HG03064 (cell line): ENCODE measurements at regions not wholly inside any gene's neighbourhood (a gene's known extent, or its start where the extent isn't known, plus 50 kb on each side); places are given as distances from the start of the nearest gene placed in this dataset.
A peak's percentile ranks its signal among the peaks of the same experiment; 100 is the strongest.

Experiments used
- ATAC-seq: cut with Tn5 transposase; IDR thresholded peaks from one replicate; pipeline ENCODE4 v1.9.1; 2021; ENCODE audit warnings: low read depth; ENCODE audit not compliant: unreplicated experiment

DNA sequence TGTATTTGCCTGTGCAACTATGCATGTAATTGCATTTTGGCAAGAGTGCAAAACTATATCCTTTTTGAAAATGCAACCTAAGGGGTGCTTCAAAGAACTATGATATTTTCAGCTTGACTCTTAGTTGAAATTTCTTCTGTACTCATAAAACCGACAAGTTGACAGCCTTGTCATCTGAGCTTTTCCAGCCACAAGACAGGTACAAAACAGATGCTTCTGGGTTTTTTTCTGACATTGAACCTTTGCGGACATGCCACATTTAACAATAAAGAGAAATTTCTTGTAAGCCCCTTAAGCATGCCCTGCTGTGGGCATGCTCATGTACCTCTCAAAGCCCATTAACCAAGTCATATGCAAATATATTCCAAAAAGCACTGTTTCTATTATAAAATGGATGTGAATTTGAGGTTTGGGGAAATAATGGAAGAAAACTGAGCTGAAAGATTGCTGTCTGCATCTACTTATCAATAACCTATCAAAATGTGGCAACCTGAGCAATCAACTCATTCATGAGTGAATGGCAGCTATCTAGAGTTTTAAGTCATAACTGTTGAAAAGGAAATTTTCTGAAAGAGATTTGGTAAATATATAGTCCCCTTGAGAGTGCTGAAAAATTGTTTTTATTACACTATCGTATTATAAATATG lies 1117.0 kb upstream of the LRRTM3 start:
- no peak for ATAC-seq

DNA sequence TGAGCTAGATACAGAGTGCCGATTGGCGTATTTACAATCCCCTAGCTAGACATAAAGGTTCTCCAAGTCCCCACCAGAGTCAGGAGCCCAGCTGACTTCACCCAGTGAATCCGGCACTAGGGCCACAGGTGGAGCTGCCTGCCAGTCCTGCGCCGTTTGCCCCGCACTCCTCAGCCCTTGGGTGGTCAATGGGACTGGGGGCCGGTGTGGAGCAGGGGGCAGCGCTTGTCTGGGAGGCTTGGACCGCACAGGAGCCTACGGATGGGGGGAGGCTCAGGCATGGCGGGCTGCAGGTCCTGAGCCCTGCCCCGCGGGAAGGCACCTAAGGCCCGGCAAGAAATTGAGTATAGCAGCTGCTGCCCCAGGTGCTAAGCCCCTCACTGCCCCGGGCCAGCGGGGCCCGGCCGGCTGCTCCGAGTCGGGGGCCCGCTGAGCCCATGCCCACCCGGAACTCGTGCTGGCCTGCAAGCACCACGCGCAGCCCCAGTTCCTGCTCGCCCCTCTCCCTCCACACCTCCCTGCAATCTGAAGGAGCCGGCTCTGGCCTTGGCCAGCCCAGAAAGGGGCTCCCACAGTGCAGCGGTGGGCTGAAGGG lies 1113.8 kb upstream of the LRRTM3 start:
- ATAC-seq: no peak

DNA sequence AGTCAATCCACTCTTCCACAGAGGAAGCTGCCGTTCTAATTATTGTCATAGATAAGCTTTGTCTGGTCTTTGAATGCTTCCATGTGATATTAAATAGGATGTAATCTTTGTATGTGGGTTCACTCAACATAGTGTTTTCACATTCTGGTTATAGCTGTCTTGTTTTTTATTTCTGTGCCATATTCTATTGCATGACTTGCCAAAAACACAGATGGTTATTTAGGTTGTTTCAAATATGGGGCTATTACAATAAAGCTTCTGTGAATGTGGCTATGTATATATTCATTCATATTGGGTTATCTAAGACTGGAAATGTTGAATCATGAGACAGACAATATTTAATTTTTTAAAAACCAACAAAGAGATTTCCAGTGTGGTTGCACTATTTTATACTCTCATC lies 1109.3 kb upstream of the LRRTM3 start:
- no peak for ATAC-seq

DNA sequence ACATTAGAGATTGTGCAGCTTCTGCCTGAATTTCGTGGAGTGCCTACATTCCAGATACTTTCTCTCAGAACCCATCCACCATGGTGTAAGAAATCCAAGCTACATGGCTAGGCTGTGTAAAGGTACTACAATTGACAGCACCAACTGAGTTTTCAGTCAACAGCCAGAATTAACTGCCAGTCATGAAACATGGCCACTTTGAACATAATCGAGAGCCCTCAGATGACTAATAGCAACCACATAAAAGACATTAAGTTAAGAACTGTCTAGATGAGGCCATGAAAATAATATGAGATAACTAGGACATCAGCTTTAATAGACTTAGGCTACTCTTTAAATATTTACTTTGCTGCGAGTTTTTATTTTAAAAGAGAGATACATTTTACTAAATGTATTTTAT lies 1106.8 kb upstream of the LRRTM3 start:
- ATAC-seq: no peak

DNA sequence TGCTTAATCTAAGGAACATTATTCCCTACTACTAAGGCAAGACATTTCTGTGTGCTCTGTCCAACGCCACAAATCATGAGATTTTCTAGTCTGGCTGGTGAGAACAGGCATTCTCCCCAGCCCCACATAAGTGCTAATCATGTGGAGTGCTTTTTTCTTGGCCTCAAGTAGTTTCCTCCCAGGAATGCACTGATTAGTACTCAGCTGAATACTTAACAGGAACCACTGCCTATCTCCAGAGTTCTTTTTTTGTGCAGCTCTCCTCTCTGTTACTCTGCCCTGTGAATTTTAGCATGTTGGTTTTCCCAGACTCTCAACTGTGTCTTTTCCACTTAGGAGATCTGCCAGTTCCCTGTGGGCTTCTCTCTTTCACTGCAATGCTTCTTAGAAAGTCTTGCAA lies 1098.5 kb upstream of the LRRTM3 start:
- ATAC-seq: no peak

DNA sequence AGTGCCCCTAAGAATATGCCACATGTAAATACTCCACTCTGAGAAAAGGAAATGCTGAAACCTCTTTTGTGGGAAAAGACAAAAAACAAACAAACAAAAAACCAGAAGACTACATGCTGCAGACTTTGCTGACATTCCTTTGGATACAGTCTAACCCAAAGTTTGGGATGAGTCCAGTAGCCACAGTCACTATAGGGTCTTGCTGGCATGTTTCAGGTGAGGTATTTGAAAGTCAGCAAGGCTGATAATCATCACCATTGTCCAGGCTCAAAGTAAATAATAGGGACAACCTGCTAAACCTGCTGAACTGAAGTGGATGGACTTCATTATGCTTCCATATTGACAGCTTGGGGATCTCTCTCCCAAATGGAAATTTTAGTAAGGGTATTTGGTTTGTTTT lies 1087.0 kb upstream of the LRRTM3 start:
- ATAC-seq: no peak

DNA sequence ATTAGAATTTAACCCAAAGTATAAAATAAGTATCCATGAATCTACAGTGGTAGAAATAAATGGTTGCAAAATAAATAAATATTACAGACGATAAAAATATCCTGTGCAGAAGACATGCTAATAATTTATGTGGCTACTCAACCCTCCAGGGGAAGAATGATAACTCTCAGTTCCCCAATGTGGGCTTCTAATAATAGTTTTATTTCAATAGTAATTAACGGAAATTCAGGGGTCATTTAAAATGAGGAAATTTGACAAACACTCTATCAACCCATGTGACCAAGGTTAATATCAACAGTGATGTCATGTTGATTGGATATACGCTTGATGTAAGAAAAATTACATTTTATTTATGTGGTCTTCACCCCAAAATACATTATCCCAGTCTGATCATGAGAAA lies 1082.6 kb upstream of the LRRTM3 start:
- ATAC-seq: no peak

DNA sequence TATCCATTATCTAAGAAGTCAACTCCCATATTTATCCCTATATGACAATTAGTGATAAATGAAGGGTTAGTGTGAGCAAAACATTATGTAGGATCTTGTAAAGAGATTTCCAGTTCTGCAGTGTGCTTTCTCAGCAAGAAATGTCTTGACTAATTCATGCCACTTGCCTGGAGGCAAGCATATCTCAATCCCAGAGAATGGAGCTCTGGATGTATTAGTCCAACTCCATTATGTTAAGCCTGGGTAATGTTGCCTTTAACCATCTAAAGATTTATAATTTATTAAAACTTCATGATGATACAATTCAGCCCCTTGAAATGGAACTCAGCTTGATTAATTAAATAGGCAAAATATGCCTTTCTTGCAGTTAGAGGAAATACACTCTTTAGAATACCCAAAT lies 1079.9 kb upstream of the LRRTM3 start:
- no peak for ATAC-seq

DNA sequence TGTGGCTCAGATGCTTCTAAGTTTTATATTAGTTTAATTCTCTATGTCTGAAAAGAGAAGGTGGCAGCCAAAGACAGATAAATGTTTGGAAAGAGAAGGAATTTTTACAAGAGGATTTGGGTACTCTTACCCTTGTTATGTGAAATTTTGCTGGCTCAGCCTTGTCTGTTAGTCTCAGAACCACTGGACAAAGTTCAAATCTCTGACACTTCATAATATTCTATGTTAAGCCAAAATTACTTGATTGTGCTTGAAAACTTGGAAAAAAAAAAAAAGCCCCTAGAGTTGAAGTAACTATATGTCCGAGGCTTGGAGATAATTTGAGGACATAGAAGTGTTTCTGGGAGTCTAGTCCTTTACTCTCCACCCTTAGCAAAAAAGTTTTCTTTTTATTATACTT lies 1079.3 kb upstream of the LRRTM3 start:
- no peak for ATAC-seq

DNA sequence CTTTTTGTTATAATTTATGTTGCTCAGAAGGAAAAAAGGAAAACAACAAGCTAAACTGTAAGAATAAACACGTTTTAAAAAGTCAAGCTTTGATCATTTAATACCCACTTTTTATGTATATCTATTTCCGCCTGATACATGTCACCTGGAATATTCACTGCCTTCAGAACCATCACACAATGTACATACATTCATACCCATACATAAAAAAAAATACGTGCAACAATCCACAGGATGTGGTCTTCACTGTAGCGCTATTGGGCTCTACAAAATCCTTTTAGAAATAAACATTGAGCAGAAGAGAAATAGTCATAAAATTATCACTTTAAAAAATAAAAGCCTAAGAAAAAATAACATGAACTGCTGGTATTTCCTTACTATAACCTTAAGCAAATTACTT lies 1078.9 kb upstream of the LRRTM3 start:
- no peak for ATAC-seq

DNA sequence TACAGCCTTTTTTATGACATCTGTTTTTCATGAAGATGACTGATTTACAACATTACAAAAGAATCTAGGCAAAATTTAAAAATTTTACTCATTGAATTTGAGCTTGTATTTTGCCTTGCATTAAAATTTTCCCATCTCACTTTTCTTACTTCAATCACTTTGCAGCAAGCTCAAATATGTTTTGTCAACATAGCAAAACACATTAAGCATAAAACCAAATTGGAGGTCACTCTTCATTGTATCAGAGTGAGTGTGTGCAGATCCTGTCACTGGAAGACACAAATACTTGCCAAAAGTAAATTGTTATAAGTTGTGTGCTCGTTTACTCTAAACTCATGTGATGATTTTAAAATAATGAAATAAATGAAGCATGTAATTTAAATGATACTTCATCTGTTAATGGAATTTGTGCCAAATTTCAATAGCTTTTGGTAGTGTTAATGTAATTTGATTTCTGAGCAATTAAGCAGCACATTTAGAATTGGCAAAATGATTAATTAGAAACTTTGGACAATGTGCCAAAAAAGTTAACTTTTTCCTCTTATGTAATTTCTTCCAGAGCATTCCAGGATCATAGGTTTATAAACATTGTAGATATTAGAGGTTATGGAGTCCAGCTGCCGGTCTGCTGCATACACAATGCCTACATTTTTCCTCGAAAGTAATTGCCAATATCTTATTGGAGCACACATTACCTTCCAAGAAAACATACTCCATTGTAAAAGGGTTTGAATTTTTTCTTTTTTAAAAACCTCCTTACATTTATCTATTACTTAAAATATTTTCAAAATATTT lies 1078.2 kb upstream of the LRRTM3 start:
- ATAC-seq: no peak

DNA sequence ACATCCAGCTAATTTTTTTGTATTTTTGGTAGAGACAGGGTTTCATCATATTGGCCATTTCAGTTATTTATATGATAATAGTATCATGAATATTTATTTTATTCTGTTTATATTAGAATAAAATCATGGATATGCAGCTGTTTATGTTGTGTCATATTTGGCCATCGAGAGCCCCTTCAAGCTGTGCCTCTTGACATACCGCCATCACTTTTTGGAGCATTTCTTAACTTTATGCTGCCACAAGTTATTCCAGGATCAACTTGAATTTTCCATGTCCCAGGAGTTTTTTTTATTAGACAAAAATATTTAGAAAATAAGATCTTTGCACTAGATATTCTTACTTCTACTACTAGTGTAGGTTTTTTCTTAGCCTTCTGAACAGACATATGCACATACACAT lies 1067.0 kb upstream of the LRRTM3 start:
- no peak for ATAC-seq

DNA sequence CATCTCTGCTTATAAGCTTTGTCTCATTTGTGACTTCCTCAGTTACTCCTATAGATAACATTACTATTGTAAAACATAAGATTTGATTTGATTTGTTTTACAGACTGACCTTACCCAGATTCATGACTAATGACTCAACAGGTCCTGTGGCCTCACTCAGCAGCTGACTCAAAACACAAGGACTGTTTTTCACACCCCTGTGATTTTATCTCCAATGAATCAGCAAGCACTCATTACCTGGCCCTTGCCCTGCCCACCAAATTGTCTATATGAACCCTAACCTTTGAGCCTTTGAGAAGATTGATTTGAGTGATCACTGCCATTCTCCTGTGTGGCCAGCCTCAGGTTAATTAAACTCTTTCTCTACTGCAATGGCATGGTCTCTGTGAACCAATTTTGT lies 1064.6 kb upstream of the LRRTM3 start:
- ATAC-seq: peak; percentile 72
